ENCODE measurements at regions not wholly inside any gene's neighbourhood (a gene's known extent, or its start where the extent isn't known, plus 50 kb on each side); places are given as distances from the start of the nearest gene placed in this dataset.

GRCh38 chr2:224190936-224191270 is 151.8 kb upstream of the SERPINE2 start:
- H3K9me3 Mint-ChIP-seq: peaks cover 10% of the 10 kb centered on the region
- no peaks in the 10 kb centered on the region for H3K27me3 Mint-ChIP-seq
- H3K36me3 Mint-ChIP-seq (ENCODE audit: low read depth): no peaks in the 10 kb centered on the region
- no peak overlapping the region for H3K27ac Mint-ChIP-seq
- H3K4me1 Mint-ChIP-seq (ENCODE audit: low read depth): no peaks in the 10 kb centered on the region
- intact Hi-C loops (cut with micrococcal nuclease): no loop called here
- no peak overlapping the region for H3K4me3 Mint-ChIP-seq

- intact Hi-C loops (cut with micrococcal nuclease): no loop called here
- H3K4me1 Mint-ChIP-seq (ENCODE audit: low read depth): no peaks in the 10 kb centered on the region
These were observed 151.3 kb upstream of the SERPINE2 start for GRCh38 chr2:224190234-224190935.

GRCh38 chr2:224187220-224187619 is 148.1 kb upstream of the SERPINE2 start:
- no peaks in the 10 kb centered on the region for H3K36me3 Mint-ChIP-seq (ENCODE audit: low read depth)
- intact Hi-C loops (cut with micrococcal nuclease): no loop called here
- no peaks in the 10 kb centered on the region for H3K4me1 Mint-ChIP-seq (ENCODE audit: low read depth)

More at GRCh38 chr2:224190234-224190935, 151.3 kb upstream of the SERPINE2 start:
- Mint-ChIP-seq H3K27me3 (no peaks in the 10 kb centered on the region), H3K27ac (no peak overlapping the region), H3K36me3 (ENCODE audit: low read depth) (no peaks in the 10 kb centered on the region), H3K9me3 (peaks cover 10% of the 10 kb centered on the region), H3K4me3 (no peak overlapping the region)

GRCh38 chr2:224185023-224185601 is 146.0 kb upstream of the SERPINE2 start:
- Mint-ChIP-seq H3K4me1 (ENCODE audit: low read depth) (no peaks in the 10 kb centered on the region), H3K27ac (no peak overlapping the region), H3K36me3 (ENCODE audit: low read depth) (no peaks in the 10 kb centered on the region), H3K27me3 (no peaks in the 10 kb centered on the region), H3K9me3 (no peaks in the 10 kb centered on the region), H3K4me3 (no peak overlapping the region)
- intact Hi-C loops (cut with micrococcal nuclease): no loop called here

More at GRCh38 chr2:224187220-224187619, 148.1 kb upstream of the SERPINE2 start:
- Mint-ChIP-seq H3K27me3 (no peaks in the 10 kb centered on the region), H3K4me3 (no peak overlapping the region), H3K27ac (no peak overlapping the region), H3K9me3 (no peaks in the 10 kb centered on the region)

GRCh38 chr2:224183086-224183485 is 144.0 kb upstream of the SERPINE2 start:
- H3K27ac Mint-ChIP-seq: no peak overlapping the region
- no peaks in the 10 kb centered on the region for H3K9me3 Mint-ChIP-seq
- no peak overlapping the region for H3K4me3 Mint-ChIP-seq
- no peaks in the 10 kb centered on the region for H3K36me3 Mint-ChIP-seq (ENCODE audit: low read depth)
- H3K4me1 Mint-ChIP-seq (ENCODE audit: low read depth): no peaks in the 10 kb centered on the region
- intact Hi-C loops (cut with micrococcal nuclease): no loop called here
- no peaks in the 10 kb centered on the region for H3K27me3 Mint-ChIP-seq

- Mint-ChIP-seq H3K4me1 (ENCODE audit: low read depth) (no peaks in the 10 kb centered on the region), H3K27me3 (no peaks in the 10 kb centered on the region), H3K4me3 (no peak overlapping the region), H3K9me3 (no peaks in the 10 kb centered on the region), H3K36me3 (ENCODE audit: low read depth) (no peaks in the 10 kb centered on the region), H3K27ac (no peak overlapping the region)
- intact Hi-C loops (cut with micrococcal nuclease): no loop called here
These were observed 143.4 kb upstream of the SERPINE2 start for GRCh38 chr2:224182498-224182897.

GRCh38 chr2:224181534-224182155 is 142.6 kb upstream of the SERPINE2 start:
- Mint-ChIP-seq H3K9me3 (no peaks in the 10 kb centered on the region), H3K4me3 (no peak overlapping the region), H3K27me3 (no peaks in the 10 kb centered on the region), H3K4me1 (ENCODE audit: low read depth) (no peaks in the 10 kb centered on the region), H3K36me3 (ENCODE audit: low read depth) (no peaks in the 10 kb centered on the region), H3K27ac (no peak overlapping the region)
- intact Hi-C loops (cut with micrococcal nuclease): no loop called here

- H3K27ac Mint-ChIP-seq: no peak overlapping the region
- H3K4me3 Mint-ChIP-seq: no peak overlapping the region
- no peaks in the 10 kb centered on the region for H3K27me3 Mint-ChIP-seq
- H3K9me3 Mint-ChIP-seq: no peaks in the 10 kb centered on the region
- no peaks in the 10 kb centered on the region for H3K4me1 Mint-ChIP-seq (ENCODE audit: low read depth)
- H3K36me3 Mint-ChIP-seq (ENCODE audit: low read depth): no peaks in the 10 kb centered on the region
- intact Hi-C loops (cut with micrococcal nuclease): no loop called here
These were observed 141.7 kb upstream of the SERPINE2 start for GRCh38 chr2:224180810-224181209.

- intact Hi-C loops (cut with micrococcal nuclease): no loop called here
- Mint-ChIP-seq H3K9me3 (no peaks in the 10 kb centered on the region), H3K36me3 (ENCODE audit: low read depth) (no peaks in the 10 kb centered on the region), H3K4me1 (ENCODE audit: low read depth) (no peaks in the 10 kb centered on the region), H3K4me3 (no peak overlapping the region), H3K27ac (no peak overlapping the region), H3K27me3 (no peaks in the 10 kb centered on the region)
These were observed 139.0 kb upstream of the SERPINE2 start for GRCh38 chr2:224178056-224178455.

- Mint-ChIP-seq H3K36me3 (ENCODE audit: low read depth) (no peaks in the 10 kb centered on the region), H3K27ac (no peak overlapping the region), H3K27me3 (no peaks in the 10 kb centered on the region), H3K9me3 (no peaks in the 10 kb centered on the region), H3K4me3 (no peak overlapping the region), H3K4me1 (ENCODE audit: low read depth) (no peaks in the 10 kb centered on the region)
- intact Hi-C loops (cut with micrococcal nuclease): no loop called here
These were observed 136.5 kb upstream of the SERPINE2 start for GRCh38 chr2:224175538-224175937.

GRCh38 chr2:224174990-224175389 is 135.9 kb upstream of the SERPINE2 start:
- intact Hi-C loops (cut with micrococcal nuclease): no loop called here
- Mint-ChIP-seq H3K27me3 (no peaks in the 10 kb centered on the region), H3K4me1 (ENCODE audit: low read depth) (no peaks in the 10 kb centered on the region), H3K9me3 (no peaks in the 10 kb centered on the region), H3K27ac (no peak overlapping the region), H3K36me3 (ENCODE audit: low read depth) (no peaks in the 10 kb centered on the region), H3K4me3 (no peak overlapping the region)

GRCh38 chr2:224174521-224174920 is 135.4 kb upstream of the SERPINE2 start:
- no peaks in the 10 kb centered on the region for H3K27me3 Mint-ChIP-seq
- no peak overlapping the region for H3K4me3 Mint-ChIP-seq
- intact Hi-C loops (cut with micrococcal nuclease): no loop called here
- no peaks in the 10 kb centered on the region for H3K36me3 Mint-ChIP-seq (ENCODE audit: low read depth)
- H3K9me3 Mint-ChIP-seq: no peaks in the 10 kb centered on the region
- H3K4me1 Mint-ChIP-seq (ENCODE audit: low read depth): no peaks in the 10 kb centered on the region
- H3K27ac Mint-ChIP-seq: no peak overlapping the region

GRCh38 chr2:224173933-224174332 is 134.8 kb upstream of the SERPINE2 start:
- Mint-ChIP-seq H3K27ac (no peak overlapping the region), H3K4me1 (ENCODE audit: low read depth) (no peaks in the 10 kb centered on the region), H3K27me3 (no peaks in the 10 kb centered on the region)

GRCh38 chr2:224173210-224173609 is 134.1 kb upstream of the SERPINE2 start:
- no peaks in the 10 kb centered on the region for H3K9me3 Mint-ChIP-seq
- H3K27ac Mint-ChIP-seq: no peak overlapping the region
- H3K36me3 Mint-ChIP-seq (ENCODE audit: low read depth): no peaks in the 10 kb centered on the region
- no peak overlapping the region for H3K4me3 Mint-ChIP-seq
- H3K27me3 Mint-ChIP-seq: no peaks in the 10 kb centered on the region
- H3K4me1 Mint-ChIP-seq (ENCODE audit: low read depth): no peaks in the 10 kb centered on the region
- intact Hi-C loops (cut with micrococcal nuclease): no loop called here

More at GRCh38 chr2:224173933-224174332, 134.8 kb upstream of the SERPINE2 start:
- Mint-ChIP-seq H3K36me3 (ENCODE audit: low read depth) (no peaks in the 10 kb centered on the region), H3K4me3 (no peak overlapping the region), H3K9me3 (no peaks in the 10 kb centered on the region)
- intact Hi-C loops (cut with micrococcal nuclease): no loop called here

Data from dendritic cell treated with granulocyte-macrophage colony-stimulating factor and Interleukin-4, amounts not matched to agents 40 ng/mL and 50 ng/mL, for 4 days (primary cell).